Caki2 (cell line): ENCODE measurements at regions not wholly inside any gene's neighbourhood (a gene's known extent, or its start where the extent isn't known, plus 50 kb on each side); places are given as distances from the start of the nearest gene placed in this dataset.

ENCODE experiments used
- DNase-seq: peaks from one replicate; pipeline ENCODE4 v3.0.0-alpha.2; 2015; ENCODE audit warnings: low read depth
- in situ Hi-C: cut with HindIII; loops from 2 replicates; pipeline ENCODE4 v1.10.0; 2016; ENCODE audit warnings: low sequenced_read_pairs, low pct_unique_long_range_greater_than_20kb, mixed read lengths

- in situ Hi-C loops: no loop called here
- DNase-seq: no peak
These were observed 255.8 kb downstream of the FBXO15 start for GRCh38 chr18:73891572-73892421.

GRCh38 chr18:73888565-73888964, 259.1 kb downstream of the FBXO15 start:
- in situ Hi-C loops: no loop called here
- DNase-seq: no peak

GRCh38 chr18:73887801-73888200, 259.8 kb downstream of the FBXO15 start:
- in situ Hi-C loops: no loop called here
- DNase-seq: no peak

GRCh38 chr18:73884868-73885267, 262.8 kb downstream of the FBXO15 start:
- in situ Hi-C loops: no loop called here
- no peak for DNase-seq

GRCh38 chr18:73881396-73881917, 266.2 kb downstream of the FBXO15 start:
- no peak for DNase-seq
- in situ Hi-C loops: no loop called here

- in situ Hi-C loops: no loop called here
- DNase-seq: no peak
These were observed 267.2 kb downstream of the FBXO15 start for GRCh38 chr18:73880387-73880786.

- in situ Hi-C loops: no loop called here
- DNase-seq: no peak
These were observed 267.9 kb downstream of the FBXO15 start for GRCh38 chr18:73879766-73880165.

GRCh38 chr18:73879328-73879727, 268.3 kb downstream of the FBXO15 start:
- no peak for DNase-seq
- in situ Hi-C loops: no loop called here

- in situ Hi-C loops: no loop called here
- no peak for DNase-seq
These were observed 278.5 kb downstream of the FBXO15 start for GRCh38 chr18:73869182-73869581.

- no peak for DNase-seq
- in situ Hi-C loops: no loop called here
These were observed 285.9 kb downstream of the FBXO15 start for GRCh38 chr18:73861771-73862170.

GRCh38 chr18:73859837-73860397, 287.7 kb downstream of the FBXO15 start:
- in situ Hi-C loops: no loop called here
- DNase-seq: no peak

GRCh38 chr18:73852789-73853549, 294.7 kb downstream of the FBXO15 start:
- no peak for DNase-seq
- in situ Hi-C loops: no loop called here

- no peak for DNase-seq
These were observed 296.9 kb downstream of the FBXO15 start for GRCh38 chr18:73850782-73851181.

GRCh38 chr18:73848656-73849055, 299.0 kb downstream of the FBXO15 start:
- in situ Hi-C loops: no loop called here
- DNase-seq: no peak

More at GRCh38 chr18:73850782-73851181, 296.9 kb downstream of the FBXO15 start:
- in situ Hi-C loops: no loop called here

- in situ Hi-C loops: no loop called here
- DNase-seq: no peak
These were observed 304.2 kb downstream of the FBXO15 start for GRCh38 chr18:73843455-73843854.

- in situ Hi-C loops: no loop called here
These were observed 304.7 kb downstream of the FBXO15 start for GRCh38 chr18:73842795-73843394.

GRCh38 chr18:73841661-73842060, 306.0 kb downstream of the FBXO15 start:
- in situ Hi-C loops: no loop called here

More at GRCh38 chr18:73842795-73843394, 304.7 kb downstream of the FBXO15 start:
- peak; percentile 2 for DNase-seq

GRCh38 chr18:73840319-73840945, 307.2 kb downstream of the FBXO15 start:
- no peak for DNase-seq
- in situ Hi-C loops: no loop called here

More at GRCh38 chr18:73841661-73842060, 306.0 kb downstream of the FBXO15 start:
- no peak for DNase-seq
